GM18507 (cell line): ENCODE measurements at regions not wholly inside any gene's neighbourhood (a gene's known extent, or its start where the extent isn't known, plus 50 kb on each side); places are given as distances from the start of the nearest gene placed in this dataset.

ENCODE experiments used
- DNase-seq: peaks from one replicate; pipeline ENCODE4 v3.0.0; 2011; ENCODE audit warnings: low read depth; ENCODE audit not compliant: insufficient read length; ENCODE audit errors: extremely low spot score
- FAIRE-seq: peaks from 2 replicates; lab custom pipeline; 2011; peaks lifted over from hg19 to GRCh38; lab: Jason Lieb, UNC

DNA sequence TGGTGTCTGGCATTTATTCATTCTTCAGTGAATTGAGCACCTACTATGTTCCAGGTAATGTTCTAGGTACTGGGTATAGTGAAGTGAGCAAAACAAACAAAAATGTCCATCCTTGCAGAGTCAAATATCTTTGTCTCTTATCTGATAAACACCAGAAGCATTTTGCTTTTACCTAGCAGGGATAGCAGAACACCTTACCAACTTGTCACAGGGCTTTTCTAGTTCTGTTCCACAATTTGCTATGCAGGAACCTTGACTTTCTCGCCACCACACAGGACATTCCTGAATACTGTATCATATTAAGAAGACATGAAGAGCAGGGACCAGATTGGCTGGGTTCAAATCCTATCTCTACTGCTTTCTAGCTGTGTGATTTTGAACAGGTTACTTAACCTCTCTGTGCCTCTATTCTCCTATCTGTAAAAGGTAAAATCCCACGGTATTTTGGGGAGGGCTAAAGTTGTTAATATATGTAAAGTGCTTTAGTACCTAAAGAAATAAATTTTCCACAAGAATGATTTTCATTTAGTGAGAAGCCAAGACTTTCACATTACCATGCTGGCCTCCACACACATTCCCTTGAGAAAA lies 214.5 kb upstream of the S100G start:
- DNase-seq: no peak
- FAIRE-seq: no peak

DNA sequence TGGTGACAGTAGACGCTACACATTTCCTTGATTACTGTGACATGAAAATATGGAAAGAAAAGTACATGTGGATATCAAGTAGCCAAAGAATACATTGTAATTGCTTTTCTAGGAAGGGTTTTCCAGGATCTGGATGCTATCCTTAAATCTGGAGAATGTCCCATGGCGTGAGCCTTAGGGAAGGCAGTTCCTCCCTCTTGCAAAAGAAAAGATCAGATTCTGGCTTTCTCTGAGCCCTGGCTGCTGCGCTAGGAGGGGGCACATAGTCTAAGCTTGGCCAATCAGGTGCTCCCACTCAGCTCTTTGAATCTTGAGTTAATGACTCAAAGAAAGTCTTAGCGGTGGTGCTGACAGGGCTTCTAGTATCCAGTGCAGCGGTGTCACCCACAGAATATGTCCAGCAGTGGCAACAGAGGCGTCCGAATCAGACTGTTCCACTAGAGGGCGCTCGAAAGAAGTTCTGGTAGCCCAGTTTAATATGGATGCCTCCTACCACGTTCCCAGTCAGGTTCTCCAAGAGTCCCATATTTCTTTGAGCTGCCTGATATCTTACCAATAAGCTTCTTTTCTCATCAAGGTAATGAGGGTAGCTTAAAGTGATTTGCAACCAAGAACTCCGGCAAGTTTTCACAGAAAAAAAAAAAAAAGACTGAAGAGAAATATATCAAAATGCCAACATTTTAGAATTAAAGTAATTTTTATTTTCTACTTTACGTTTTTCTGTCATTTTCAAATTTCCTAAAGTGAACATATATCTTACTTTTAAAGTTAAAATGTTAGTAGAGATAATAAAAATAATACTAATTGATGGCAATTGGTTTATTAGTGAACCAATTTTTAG lies 213.4 kb upstream of the S100G start:
- FAIRE-seq: peak; percentile 65
- DNase-seq: no peak

GRCh38 chrX:16440446-16440845 lies 209.5 kb upstream of the S100G start:
- no peak for DNase-seq
- no peak for FAIRE-seq

- DNase-seq: no peak
- FAIRE-seq: no peak
Observed at GRCh38 chrX:16444353-16444752, 205.6 kb upstream of the S100G start.

DNA sequence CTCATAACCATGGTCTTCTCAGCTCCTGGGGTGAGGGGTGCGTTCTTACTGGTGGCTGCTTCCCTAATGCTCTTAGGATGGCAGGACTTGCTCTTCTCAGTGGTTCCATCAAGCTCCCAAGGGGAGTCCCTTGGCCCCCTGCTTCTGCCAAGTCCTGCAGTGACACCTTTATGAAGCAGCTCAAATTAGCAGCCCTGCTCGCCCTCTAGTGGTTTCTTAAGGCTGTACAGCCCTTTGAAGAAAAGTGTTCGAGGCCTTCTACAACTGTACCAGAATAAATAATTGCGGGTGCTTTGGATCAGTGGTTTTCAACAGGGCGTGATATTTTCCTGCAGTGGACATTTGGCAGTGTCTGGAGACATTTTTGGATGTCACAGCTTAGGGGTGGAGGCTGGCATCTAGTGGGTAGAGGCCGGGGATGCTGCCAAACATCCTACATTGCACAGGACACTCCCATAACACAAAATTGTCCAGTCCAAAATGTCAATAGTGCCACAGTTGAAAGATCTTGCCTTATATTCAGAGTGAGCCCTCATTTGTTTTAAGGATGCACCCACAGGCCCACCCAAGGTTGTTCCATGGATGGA lies 204.7 kb upstream of the S100G start:
- DNase-seq (no peak), FAIRE-seq (peak; percentile 79)

DNA sequence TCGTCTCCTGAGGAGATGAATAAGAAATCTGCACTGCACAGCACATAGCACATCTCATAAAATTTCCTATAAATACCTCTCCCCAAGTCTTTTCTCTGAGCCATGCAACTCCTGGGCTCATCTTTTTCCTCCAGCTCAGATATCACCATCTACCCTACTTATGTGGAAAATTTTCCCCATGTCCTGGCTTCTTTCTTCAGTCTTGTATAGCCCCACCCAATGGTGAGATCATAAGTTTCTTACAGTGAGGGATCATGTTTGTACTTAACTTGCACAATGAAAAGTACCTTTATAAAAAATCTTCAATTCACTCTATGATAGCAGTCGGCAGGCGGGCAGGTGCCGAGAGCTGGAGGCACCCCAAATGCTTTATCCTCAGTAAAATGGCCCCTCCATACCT lies 198.6 kb upstream of the S100G start:
- FAIRE-seq (no peak), DNase-seq (no peak)

GRCh38 chrX:16454926-16455325 lies 195.0 kb upstream of the S100G start:
- DNase-seq: no peak
- FAIRE-seq: no peak

DNA sequence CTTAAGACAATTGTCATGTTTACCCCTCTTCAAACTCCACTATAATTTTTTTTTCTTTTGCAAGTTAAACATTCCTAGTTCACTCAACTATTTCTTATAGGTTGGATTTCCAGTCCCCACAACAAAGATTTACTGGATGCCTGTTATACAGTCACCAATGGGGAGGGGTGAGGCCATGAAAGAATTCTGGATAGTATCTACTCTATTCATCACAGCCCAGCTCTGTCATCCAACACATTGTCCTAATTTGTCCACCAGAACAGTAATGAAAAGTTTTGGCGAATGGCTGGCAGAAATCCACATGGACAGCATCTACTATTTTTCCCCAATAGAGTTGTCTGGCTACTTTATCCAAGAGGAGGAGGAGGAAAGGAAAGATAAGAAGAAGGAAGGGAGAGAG lies 192.7 kb upstream of the S100G start:
- FAIRE-seq: no peak
- no peak for DNase-seq

DNA sequence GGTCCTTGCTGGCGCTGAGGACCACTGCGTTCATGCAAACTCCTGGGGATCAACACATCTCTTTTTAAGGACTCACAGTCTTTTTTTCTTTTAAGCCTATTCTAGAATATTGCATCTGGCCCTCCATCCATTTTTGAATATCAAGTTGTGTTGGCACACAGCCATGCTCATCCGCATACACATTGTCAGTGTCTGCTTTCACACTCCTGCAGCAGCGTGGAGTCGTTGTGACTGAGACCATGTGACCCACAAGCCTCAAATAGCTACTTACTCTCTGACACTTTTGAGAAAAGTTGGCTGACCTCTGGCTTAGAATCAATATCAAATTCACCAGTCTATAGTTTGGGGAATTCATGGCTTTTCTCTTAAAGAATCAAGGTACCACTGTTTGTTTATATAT lies 191.8 kb upstream of the S100G start:
- FAIRE-seq: no peak
- DNase-seq: no peak

DNA sequence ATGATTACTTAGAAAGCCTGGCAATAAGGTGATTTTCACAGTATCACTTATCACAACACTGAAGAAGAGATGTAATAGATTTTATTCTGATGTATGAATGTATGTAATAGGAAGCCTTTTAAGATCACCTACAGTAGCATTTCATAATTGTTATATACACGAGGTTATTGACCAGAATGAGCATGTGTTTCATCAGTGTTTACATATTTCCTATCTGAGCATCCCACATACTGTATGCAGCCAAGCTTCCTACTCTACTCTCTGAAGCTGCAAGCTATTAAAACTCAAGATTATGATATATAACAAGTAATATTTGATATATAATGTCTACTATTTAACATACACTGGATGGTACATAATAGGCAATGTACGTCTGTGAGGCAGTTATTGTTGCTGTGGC lies 190.9 kb upstream of the S100G start:
- FAIRE-seq: no peak
- DNase-seq: no peak

DNA sequence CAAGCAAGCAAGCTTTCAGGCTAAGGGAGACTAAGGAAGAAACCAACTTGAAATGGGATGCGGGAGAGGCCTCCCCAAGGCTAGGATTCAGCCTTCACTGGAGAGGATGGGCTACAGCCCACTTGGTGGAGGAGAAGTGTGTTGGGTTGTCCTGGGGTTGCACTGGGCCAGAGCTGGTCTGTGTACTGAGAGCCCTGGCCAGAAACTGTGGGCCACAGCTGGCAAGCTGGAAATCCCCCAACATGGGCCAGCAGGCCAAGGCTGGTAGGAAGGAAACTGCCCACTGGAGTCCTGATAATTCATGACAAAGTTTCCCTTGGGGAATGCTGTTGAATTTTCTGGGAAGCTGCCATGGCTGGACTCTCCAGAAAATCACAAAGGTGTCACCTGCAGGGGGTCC lies 188.0 kb upstream of the S100G start:
- DNase-seq (no peak), FAIRE-seq (no peak)

DNA sequence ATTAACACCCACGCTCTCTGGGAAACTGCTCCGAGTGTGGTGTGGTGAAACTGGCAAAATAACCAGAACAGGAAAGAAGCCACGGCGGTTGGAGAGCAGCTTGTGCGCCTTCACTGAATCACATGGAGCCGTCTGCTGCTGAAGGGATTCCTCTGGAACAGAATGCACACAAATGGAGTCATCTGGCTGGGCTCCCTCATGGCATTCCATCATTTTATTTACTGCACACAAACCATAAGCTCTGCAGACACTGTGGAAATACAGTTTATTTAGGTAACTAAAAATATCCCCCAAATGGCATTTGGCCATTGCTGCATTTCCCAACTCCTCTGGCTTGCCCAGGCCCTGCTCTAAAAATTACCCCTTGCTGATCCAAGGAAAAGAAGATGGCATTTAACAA lies 187.0 kb upstream of the S100G start:
- FAIRE-seq: no peak

GRCh38 chrX:16464369-16464768 lies 185.6 kb upstream of the S100G start:
- no peak for DNase-seq
- FAIRE-seq: no peak

More for the DNA sequence above, 187.0 kb upstream of the S100G start:
- DNase-seq: no peak

GRCh38 chrX:16465081-16465876 lies 184.7 kb upstream of the S100G start:
- no peak for DNase-seq
- FAIRE-seq: no peak

- no peak for FAIRE-seq
- DNase-seq: no peak
Observed at GRCh38 chrX:16466640-16467432, 183.1 kb upstream of the S100G start.

DNA sequence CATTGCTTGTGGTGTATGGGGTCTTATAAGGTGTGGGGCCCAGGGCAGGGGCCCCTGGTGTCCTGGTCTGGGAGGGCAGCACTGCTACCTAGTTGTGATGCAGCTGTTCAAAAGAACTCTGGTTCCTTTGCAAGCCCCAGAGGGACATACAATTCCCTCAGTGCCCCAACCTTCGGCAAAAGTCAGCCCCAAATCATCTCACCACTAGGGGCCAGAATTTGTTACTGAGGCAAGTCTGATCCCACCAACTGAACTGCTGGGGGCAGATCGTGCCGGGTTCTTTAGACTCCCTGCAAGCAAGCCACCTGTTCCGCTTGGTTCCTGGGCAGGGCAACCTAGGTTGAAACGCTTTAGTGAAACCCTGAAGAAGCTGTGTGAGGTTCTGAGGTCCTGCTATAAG lies 180.1 kb upstream of the S100G start:
- FAIRE-seq: no peak

DNA sequence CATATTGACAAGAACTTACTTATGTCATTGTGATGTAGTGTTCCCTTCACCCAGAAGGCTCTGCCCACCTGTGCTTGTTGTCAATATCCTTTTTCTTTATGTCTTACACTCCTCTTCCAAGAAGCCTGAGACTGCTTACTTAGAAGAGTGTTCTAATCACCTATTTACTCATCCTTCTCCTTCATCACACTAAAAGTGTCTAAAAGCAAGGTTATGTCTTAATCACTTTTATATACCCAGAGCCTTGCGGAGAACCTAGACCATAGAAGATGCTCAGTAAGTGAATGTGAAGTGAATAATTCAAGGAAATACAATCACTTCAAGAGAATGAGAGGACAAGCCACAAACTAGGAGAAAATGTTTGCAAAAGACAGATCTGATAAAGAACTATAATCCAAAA lies 177.6 kb upstream of the S100G start:
- FAIRE-seq: no peak
- DNase-seq: no peak

More for the DNA sequence above, 180.1 kb upstream of the S100G start:
- DNase-seq: no peak

GRCh38 chrX:16474511-16474910 lies 175.4 kb upstream of the S100G start:
- FAIRE-seq: no peak
- DNase-seq: no peak

- no peak for FAIRE-seq
Observed at GRCh38 chrX:16476009-16476408, 173.9 kb upstream of the S100G start.

More at GRCh38 chrX:16476009-16476408, 173.9 kb upstream of the S100G start:
- no peak for DNase-seq
